ENCODE measurements at regions not wholly inside any gene's neighbourhood (a gene's known extent, or its start where the extent isn't known, plus 50 kb on each side); places are given as distances from the start of the nearest gene placed in this dataset.

DNA sequence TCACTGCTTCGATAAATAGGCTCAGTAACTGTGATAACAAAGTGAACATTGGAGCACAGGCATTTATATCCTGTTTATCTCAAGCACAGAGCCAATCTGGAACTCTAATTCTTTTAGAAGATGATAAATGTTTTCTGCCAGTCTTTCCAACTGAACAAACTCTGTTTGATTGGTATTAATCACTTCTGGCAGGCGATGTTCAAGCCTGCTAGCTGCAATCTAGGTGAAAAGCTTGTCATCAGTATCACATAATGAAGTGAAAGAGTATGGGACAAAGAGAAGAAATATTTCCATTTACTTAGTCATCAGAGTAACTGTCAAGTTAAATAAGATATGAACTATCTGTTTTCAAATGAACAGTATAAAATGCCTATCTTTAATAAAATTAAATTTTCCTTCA lies 577.3 kb downstream of the VGLL3 start:
- TF ChIP-seq, protein P1, sequence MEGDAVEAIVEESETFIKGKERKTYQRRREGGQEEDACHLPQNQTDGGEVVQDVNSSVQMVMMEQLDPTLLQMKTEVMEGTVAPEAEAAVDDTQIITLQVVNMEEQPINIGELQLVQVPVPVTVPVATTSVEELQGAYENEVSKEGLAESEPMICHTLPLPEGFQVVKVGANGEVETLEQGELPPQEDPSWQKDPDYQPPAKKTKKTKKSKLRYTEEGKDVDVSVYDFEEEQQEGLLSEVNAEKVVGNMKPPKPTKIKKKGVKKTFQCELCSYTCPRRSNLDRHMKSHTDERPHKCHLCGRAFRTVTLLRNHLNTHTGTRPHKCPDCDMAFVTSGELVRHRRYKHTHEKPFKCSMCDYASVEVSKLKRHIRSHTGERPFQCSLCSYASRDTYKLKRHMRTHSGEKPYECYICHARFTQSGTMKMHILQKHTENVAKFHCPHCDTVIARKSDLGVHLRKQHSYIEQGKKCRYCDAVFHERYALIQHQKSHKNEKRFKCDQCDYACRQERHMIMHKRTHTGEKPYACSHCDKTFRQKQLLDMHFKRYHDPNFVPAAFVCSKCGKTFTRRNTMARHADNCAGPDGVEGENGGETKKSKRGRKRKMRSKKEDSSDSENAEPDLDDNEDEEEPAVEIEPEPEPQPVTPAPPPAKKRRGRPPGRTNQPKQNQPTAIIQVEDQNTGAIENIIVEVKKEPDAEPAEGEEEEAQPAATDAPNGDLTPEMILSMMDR (IDR thresholded peaks at IDR 0.05; ENCODE audit: low read depth, low read length), result no peak
- TF ChIP-seq EZH2phosphoT487 (IDR thresholded peaks at IDR 0.05; ENCODE audit: low read depth), result no peak
